Lower leg skin (tissue), 4 donors: ENCODE measurements at regions not wholly inside any gene's neighbourhood (a gene's known extent, or its start where the extent isn't known, plus 50 kb on each side); places are given as distances from the start of the nearest gene placed in this dataset.

Experiments
- DNase-seq, 2 donors: peaks; one replicate each; pipeline ENCODE4 v3.0.0-alpha.2; 2019; ENCODE audit warnings: low spot score in 2 of 2
- H3K4me3 ChIP-seq: fragments of 200-600 bp; sonication (generic); 2 replicates; pipeline ENCODE4 v1.5.1; 2017; ENCODE audit warnings: mild to moderate bottlenecking, low read depth; ENCODE audit not compliant: poor library complexity, severe bottlenecking
- CTCF ChIP-seq, 3 donors: fragments of 450-650 bp; IDR thresholded peaks; one replicate each; pipeline ENCODE4 v1.5.1; 2016; ENCODE audit warnings: antibody characterized with exemption in 3 of 3, mild to moderate bottlenecking in 3 of 3, moderate library complexity in 2 of 3
- POLR2A ChIP-seq, 2 donors: fragments of 450-650 bp; IDR thresholded peaks; one replicate each; pipeline ENCODE4 v1.6.1; 2016 to 2017; ENCODE audit warnings: antibody characterized with exemption in 2 of 2, mild to moderate bottlenecking in 1 of 2, moderate library complexity in 1 of 2
- WGBS, 2 donors: methylation state at CpG; one replicate each; pipeline ENCODE4 v1.1.5; 2018; 5-methylcytosine and 5-hydroxymethylcytosine counted together
- intact Hi-C: fragments of 100-400 bp; cut with DNase I; formaldehyde crosslinking; loops from one replicate; pipeline ENCODE4 v1.15.0; 2023; ENCODE audit warnings: low total_unique reads

GRCh38 chr12:24229031-24229700 is 279.7 kb upstream of the SOX5 start:
- intact Hi-C loops: no loop called here
- H3K4me3 ChIP-seq: no peak overlapping the region
- DNase-seq: no peak
- TF ChIP-seq CTCF (IDR thresholded peaks at IDR 0.05) (no peak), POLR2A (IDR thresholded peaks at IDR 0.05) (no peak)
- WGBS, 2 donors: 79 to 81% methylated on average over 9 of the region's 9 CpGs

- TF ChIP-seq CTCF (IDR thresholded peaks at IDR 0.05) (no peak), POLR2A (IDR thresholded peaks at IDR 0.05) (no peak)
- DNase-seq: no peak
- intact Hi-C loops: no loop called here
- H3K4me3 ChIP-seq: no peak overlapping the region
- WGBS, 2 donors: 89 to 98% methylated on average over 3 of the region's 3 CpGs
Observed at GRCh38 chr12:24228371-24228770, 278.9 kb upstream of the SOX5 start.

GRCh38 chr12:24227551-24227950 is 278.1 kb upstream of the SOX5 start:
- intact Hi-C loops: no loop called here
- H3K4me3 ChIP-seq: no peak overlapping the region
- DNase-seq: no peak
- TF ChIP-seq CTCF (IDR thresholded peaks at IDR 0.05): no peak
- WGBS, 2 donors: 74 to 81% methylated on average over 5 of the region's 5 CpGs

GRCh38 chr12:24226745-24227350 is 277.4 kb upstream of the SOX5 start:
- WGBS, 2 donors: 53 to 60% methylated on average over 9 of the region's 9 CpGs
- no peak overlapping the region for H3K4me3 ChIP-seq
- intact Hi-C loops: no loop called here
- TF ChIP-seq POLR2A (IDR thresholded peaks at IDR 0.05): no peak
- TF ChIP-seq CTCF (IDR thresholded peaks at IDR 0.05): no peak
- no peak for DNase-seq

- intact Hi-C loops: no loop called here
- DNase-seq: no peak
- H3K4me3 ChIP-seq: no peak overlapping the region
- TF ChIP-seq CTCF (IDR thresholded peaks at IDR 0.05): no peak
Observed at GRCh38 chr12:24224401-24224800, 274.9 kb upstream of the SOX5 start.

DNA sequence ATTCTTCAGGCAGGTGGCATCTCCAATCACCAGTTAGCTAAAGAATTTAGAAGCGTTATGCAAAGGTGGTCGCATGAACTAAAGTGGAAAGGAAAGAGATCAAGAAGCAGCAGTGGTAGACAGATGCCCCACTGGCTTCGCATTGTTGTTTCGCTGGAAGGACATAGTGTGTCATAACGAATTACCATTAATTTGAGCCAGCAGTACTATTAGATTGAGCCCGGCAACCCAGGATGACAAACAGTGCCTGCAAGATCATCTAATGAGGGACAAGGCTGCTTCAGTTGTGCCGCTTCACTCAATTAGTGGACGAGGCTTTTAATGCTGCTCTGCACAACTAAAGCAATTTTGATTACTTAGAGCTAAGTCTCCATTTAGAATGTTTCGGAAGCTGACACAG is 274.5 kb upstream of the SOX5 start:
- 89 to 95% methylated on average over 9 of the region's 9 CpGs for WGBS, 2 donors
- TF ChIP-seq POLR2A (IDR thresholded peaks at IDR 0.05): no peak
- TF ChIP-seq CTCF (IDR thresholded peaks at IDR 0.05): no peak
- intact Hi-C loops: no loop called here
- DNase-seq: no peak
- H3K4me3 ChIP-seq: no peak overlapping the region
